Activated CD8-positive, alpha-beta T cell treated with anti-CD3 and anti-CD28 coated beads for 36 hours (primary cell): ENCODE measurements at regions not wholly inside any gene's neighbourhood (a gene's known extent, or its start where the extent isn't known, plus 50 kb on each side); places are given as distances from the start of the nearest gene placed in this dataset.

ENCODE experiments used
- ATAC-seq: fragments of 200-7000 bp; cut with Tn5 transposase; one replicate; pipeline ENCODE4 v1.10.0; 2021; ENCODE audit warnings: mild to moderate bottlenecking, moderate library complexity
- CTCF ChIA-PET: fragments of 350-600 bp; sonication (Branson Sonifier 250); formaldehyde crosslinking; loops from one replicate; lab custom pipeline; 2021; ENCODE audit warnings: antibody characterized with exemption; lab: Charles Lee
- POLR2A ChIA-PET: fragments of 350-600 bp; sonication (Branson Sonifier 250); formaldehyde crosslinking; loops from one replicate; lab custom pipeline; 2021; ENCODE audit warnings: antibody characterized with exemption; lab: Charles Lee
- DNase-seq: peaks from one replicate; pipeline ENCODE4 v3.0.0-alpha.2; 2020
- H3K27ac Mint-ChIP-seq: one replicate; pipeline ENCODE4 v1.8.0; 2021; ENCODE audit warnings: mild to moderate bottlenecking, mixed read lengths
- H3K27me3 Mint-ChIP-seq: one replicate; pipeline ENCODE4 v1.8.0; 2021; ENCODE audit warnings: mixed read lengths
- H3K36me3 Mint-ChIP-seq: one replicate; pipeline ENCODE4 v1.8.0; 2021; ENCODE audit warnings: low read depth, mixed read lengths
- H3K4me1 Mint-ChIP-seq: one replicate; pipeline ENCODE4 v1.8.0; 2021; ENCODE audit warnings: low read depth, mixed read lengths
- H3K4me3 Mint-ChIP-seq: one replicate; pipeline ENCODE4 v1.8.0; 2021; ENCODE audit warnings: mild to moderate bottlenecking, moderate library complexity, mixed read lengths
- H3K9me3 Mint-ChIP-seq: one replicate; pipeline ENCODE4 v1.8.0; 2021; ENCODE audit warnings: mixed read lengths
- CTCF ChIP-seq: fragments of 200-600 bp; IDR thresholded peaks from one replicate; pipeline ENCODE4 v1.8.0; 2022; ENCODE audit warnings: antibody characterized with exemption, mild to moderate bottlenecking
- intact Hi-C: fragments of 100-400 bp; cut with micrococcal nuclease; formaldehyde crosslinking; loops from one replicate; pipeline ENCODE4 v1.10.0; 2022

DNA sequence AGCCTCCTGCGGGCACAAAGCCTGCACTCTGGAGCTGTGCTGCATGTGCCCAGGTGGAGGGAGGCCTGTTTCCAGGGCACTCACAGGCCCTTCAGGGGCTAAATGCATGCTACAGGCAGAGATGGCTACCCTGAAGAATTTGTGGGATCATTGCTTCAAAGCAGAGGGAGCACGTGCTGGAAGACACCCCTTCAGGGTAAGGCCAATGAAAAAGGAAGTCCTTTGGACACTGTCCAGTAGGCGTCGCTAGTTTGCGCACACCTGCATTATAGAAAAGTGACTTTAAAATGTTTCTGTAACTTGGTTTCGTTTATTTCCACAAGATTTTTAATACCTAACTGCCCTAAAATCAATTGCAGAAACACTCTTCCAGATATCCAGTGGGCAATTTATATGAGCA, 325.3 kb downstream of the ZNF516 start:
- CTCF ChIA-PET, result no interaction called here
- intact Hi-C loops, result no loop called here
- H3K9me3 Mint-ChIP-seq, result no peaks in the 10 kb centered on the region
- no peaks in the 10 kb centered on the region for H3K36me3 Mint-ChIP-seq
- TF ChIP-seq CTCF, result no peak
- DNase-seq (no peak), ATAC-seq (no peak)
- peaks cover 11% of the 10 kb centered on the region for H3K27me3 Mint-ChIP-seq
- no peak overlapping the region for H3K4me3 Mint-ChIP-seq
- no peaks in the 10 kb centered on the region for H3K4me1 Mint-ChIP-seq
- no peak overlapping the region for H3K27ac Mint-ChIP-seq
- POLR2A ChIA-PET, result no interaction called here

DNA sequence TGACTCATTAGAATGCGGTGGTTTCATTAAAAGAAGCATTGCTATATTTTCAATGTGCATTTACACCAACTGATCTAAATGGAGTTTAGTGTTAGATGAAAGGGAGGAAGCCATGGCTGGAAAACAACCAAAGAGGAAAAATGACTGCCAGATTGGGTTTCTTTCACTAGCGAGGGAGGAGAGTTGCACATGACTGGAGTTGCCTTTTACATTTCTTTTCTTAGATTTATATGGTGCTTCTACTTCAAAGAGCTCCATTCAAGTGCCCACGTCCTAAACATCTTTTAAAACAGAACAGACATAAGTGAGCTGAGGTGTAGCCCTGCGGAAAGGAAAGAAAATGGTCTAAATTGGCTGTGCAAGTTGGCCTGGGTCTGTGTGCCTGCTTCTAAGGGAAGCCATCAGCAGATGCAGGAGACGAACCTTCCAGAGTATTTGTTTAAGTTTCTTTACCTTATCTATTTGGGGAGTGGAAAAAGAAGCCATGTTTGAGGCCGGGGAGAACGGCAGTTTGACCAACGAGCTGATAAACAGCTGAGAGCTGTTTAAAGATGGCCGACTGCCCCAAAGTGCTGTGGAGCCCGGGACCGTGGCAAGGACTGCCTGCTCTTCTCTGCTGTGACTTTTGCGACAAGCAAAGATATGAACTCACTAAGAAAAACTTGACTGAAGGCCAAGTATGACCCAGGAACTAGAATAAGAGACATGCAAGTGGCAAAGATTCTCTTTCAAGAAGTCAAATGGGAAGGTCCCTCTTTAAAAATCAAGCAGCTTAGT, 327.0 kb downstream of the ZNF516 start:
- ATAC-seq, result no peak
- intact Hi-C loops, result no loop called here
- no peak for TF ChIP-seq CTCF
- DNase-seq, result no peak
- Mint-ChIP-seq H3K4me3 (no peak overlapping the region), H3K36me3 (no peaks in the 10 kb centered on the region), H3K27ac (no peak overlapping the region), H3K9me3 (no peaks in the 10 kb centered on the region), H3K27me3 (peaks cover 11% of the 10 kb centered on the region), H3K4me1 (no peaks in the 10 kb centered on the region)
- POLR2A ChIA-PET, result no interaction called here
- CTCF ChIA-PET, result interaction anchor here (0.8 kb wide), 1 partner anchor 85 kb away, joined by 3 read pairs; no protein-coding TSS in a partner anchor

GRCh38 chr18:76167410-76167809, 327.6 kb downstream of the ZNF516 start:
- Mint-ChIP-seq H3K36me3 (no peaks in the 10 kb centered on the region), H3K4me1 (no peaks in the 10 kb centered on the region), H3K9me3 (no peaks in the 10 kb centered on the region), H3K27ac (no peak overlapping the region), H3K4me3 (no peak overlapping the region), H3K27me3 (peaks cover 10% of the 10 kb centered on the region)
- intact Hi-C loops, result no loop called here
- no peak for TF ChIP-seq CTCF
- POLR2A ChIA-PET, result no interaction called here
- CTCF ChIA-PET, result interaction anchor here (0.8 kb wide), 1 partner anchor 85 kb away, joined by 3 read pairs; no protein-coding TSS in a partner anchor
- DNase-seq, result no peak
- no peak for ATAC-seq

DNA sequence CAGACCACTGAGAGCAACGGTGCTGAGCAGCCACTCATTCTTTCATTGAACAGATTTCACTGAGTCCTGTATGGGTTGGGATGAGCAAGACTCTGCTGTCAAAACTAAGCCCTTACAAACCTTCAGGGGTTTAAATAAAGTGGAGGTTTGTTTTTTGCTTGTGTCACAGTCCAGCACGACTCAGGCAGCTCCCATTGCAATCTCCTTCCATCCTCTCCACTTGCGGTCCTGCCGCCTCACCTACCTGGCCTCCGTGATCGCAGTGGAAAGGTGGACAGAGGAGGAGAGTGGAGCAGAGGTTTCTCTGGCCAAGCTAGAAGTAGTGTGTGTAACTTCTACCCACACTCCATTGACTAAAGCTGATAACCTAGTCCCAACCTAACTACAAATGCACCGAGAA, 332.2 kb downstream of the ZNF516 start:
- ATAC-seq (no peak), DNase-seq (no peak)
- POLR2A ChIA-PET, result no interaction called here
- Mint-ChIP-seq H3K27me3 (peaks cover 2% of the 10 kb centered on the region), H3K9me3 (no peaks in the 10 kb centered on the region), H3K27ac (no peak overlapping the region), H3K4me3 (no peak overlapping the region), H3K4me1 (no peaks in the 10 kb centered on the region), H3K36me3 (no peaks in the 10 kb centered on the region)
- intact Hi-C loops, result no loop called here
- no peak for TF ChIP-seq CTCF
- CTCF ChIA-PET, result no interaction called here

- H3K4me3 Mint-ChIP-seq, result no peak overlapping the region
- ATAC-seq (no peak), DNase-seq (no peak)
- H3K9me3 Mint-ChIP-seq, result no peaks in the 10 kb centered on the region
- intact Hi-C loops, result no loop called here
- no peaks in the 10 kb centered on the region for H3K4me1 Mint-ChIP-seq
- no peak for TF ChIP-seq CTCF
- ChIA-PET POLR2A (no interaction called here), CTCF (no interaction called here)
- no peak overlapping the region for H3K27ac Mint-ChIP-seq
- H3K36me3 Mint-ChIP-seq, result no peaks in the 10 kb centered on the region
- peaks cover 2% of the 10 kb centered on the region for H3K27me3 Mint-ChIP-seq
Observed at GRCh38 chr18:76161983-76162382, 333.1 kb downstream of the ZNF516 start.
